DMS53 (cell line): ENCODE measurements at regions not wholly inside any gene's neighbourhood (a gene's known extent, or its start where the extent isn't known, plus 50 kb on each side); places are given as distances from the start of the nearest gene placed in this dataset.
A peak's percentile ranks its signal among the peaks of the same experiment; 100 is the strongest.

Experiments used
- DNase-seq: peaks from one replicate; lab custom pipeline; 2025; lab: John Stamatoyannopoulos, UW

GRCh38 chr14:38901791-38902190 is 201.2 kb downstream of the SEC23A start:
- peak; percentile 17 for DNase-seq

GRCh38 chr14:38900887-38901286 is 202.1 kb downstream of the SEC23A start:
- DNase-seq, result no peak

- no peak for DNase-seq
These were observed 215.3 kb downstream of the SEC23A start for GRCh38 chr14:38887696-38888095.

GRCh38 chr14:38884109-38884508 is 218.9 kb downstream of the SEC23A start:
- no peak for DNase-seq

- DNase-seq, result peak; percentile 48
These were observed 219.9 kb downstream of the SEC23A start for GRCh38 chr14:38883127-38883526.

GRCh38 chr14:38882533-38882932 is 220.5 kb downstream of the SEC23A start:
- DNase-seq, result peak; percentile 69

- no peak for DNase-seq
These were observed 222.2 kb downstream of the SEC23A start for GRCh38 chr14:38880643-38881524.

- no peak for DNase-seq
These were observed 225.2 kb downstream of the SEC23A start for GRCh38 chr14:38877744-38878388.

GRCh38 chr14:38874721-38875120 is 228.3 kb downstream of the SEC23A start:
- DNase-seq, result no peak

- DNase-seq, result no peak
These were observed 229.0 kb downstream of the SEC23A start for GRCh38 chr14:38873941-38874612.

- no peak for DNase-seq
These were observed 232.7 kb downstream of the SEC23A start for GRCh38 chr14:38870296-38870836.

GRCh38 chr14:38868399-38869290 is 234.4 kb downstream of the SEC23A start:
- DNase-seq, result peak; percentile 75

GRCh38 chr14:38867561-38868150 is 235.4 kb downstream of the SEC23A start:
- peak; percentile 84 for DNase-seq

GRCh38 chr14:38866461-38866860 is 236.6 kb downstream of the SEC23A start:
- no peak for DNase-seq

- DNase-seq, result no peak
These were observed 240.7 kb downstream of the SEC23A start for GRCh38 chr14:38862366-38862765.

GRCh38 chr14:38860530-38860929 is 242.5 kb downstream of the SEC23A start:
- no peak for DNase-seq

GRCh38 chr14:38856798-38857197 is 246.2 kb downstream of the SEC23A start:
- no peak for DNase-seq

GRCh38 chr14:38855513-38855912 is 247.5 kb downstream of the SEC23A start:
- no peak for DNase-seq

GRCh38 chr14:38851111-38851510 is 251.9 kb downstream of the SEC23A start:
- DNase-seq, result no peak

- DNase-seq, result no peak
These were observed 252.4 kb downstream of the SEC23A start for GRCh38 chr14:38850664-38851063.
